ENCODE measurements at regions not wholly inside any gene's neighbourhood (a gene's known extent, or its start where the extent isn't known, plus 50 kb on each side); places are given as distances from the start of the nearest gene placed in this dataset.
"Not testable (repeated sequence)": the region's sequence is repeated elsewhere in the genome, so short reads cannot be mapped to it uniquely, and the experiment has no call there.

DNA sequence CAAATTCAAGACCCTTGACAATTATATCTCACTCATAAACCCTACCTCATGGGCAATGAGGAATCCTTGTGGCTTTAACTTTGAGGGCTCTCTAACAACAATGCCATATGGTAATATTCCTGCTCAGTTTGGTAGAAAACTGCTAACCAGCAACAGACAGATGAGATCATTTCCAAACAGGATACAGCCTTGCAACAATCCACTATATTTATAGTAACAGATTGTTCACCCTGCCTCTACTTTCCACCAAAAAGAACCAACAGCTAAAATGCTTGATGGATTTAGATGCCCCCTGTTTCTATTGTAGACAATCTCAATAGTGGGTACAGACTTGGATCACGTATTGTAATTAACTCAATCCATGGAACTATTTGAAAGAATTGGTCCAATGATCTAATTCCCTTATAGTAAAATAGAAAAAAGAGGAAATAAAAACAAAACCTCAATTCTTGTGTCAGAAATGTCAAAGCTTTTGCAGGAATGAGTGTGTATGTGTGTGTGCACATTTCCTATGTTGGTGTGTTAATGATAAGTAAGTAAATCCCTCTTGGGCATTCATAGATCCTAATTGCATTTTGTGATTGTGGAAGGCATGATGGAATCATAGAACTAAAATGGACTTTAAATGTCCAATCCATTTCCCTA is 100.0 kb upstream of the EDEM3 start:
- no peak for DNase-seq (ENCODE audit: low read depth in 3 of 3)

DNA sequence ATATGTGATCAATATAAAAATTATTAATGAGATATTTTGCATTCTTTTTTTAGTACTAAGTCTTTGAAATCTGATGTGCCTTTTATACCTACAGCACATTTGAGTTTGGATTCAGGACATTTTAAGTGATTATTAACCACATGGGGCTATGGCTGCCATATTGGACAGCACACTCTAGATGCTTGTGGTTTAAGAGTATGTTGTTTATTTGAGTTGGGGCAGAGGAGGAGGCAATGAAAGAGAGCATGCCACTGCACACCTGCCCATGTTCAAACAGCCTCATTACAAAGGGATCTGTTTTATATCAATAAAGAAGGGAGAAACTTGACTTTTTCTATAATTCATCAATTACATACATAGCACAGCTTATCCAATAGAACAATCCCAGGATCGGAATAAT is 99.4 kb upstream of the EDEM3 start:
- DNase-seq (ENCODE audit: low read depth in 3 of 3), result no peak

DNA sequence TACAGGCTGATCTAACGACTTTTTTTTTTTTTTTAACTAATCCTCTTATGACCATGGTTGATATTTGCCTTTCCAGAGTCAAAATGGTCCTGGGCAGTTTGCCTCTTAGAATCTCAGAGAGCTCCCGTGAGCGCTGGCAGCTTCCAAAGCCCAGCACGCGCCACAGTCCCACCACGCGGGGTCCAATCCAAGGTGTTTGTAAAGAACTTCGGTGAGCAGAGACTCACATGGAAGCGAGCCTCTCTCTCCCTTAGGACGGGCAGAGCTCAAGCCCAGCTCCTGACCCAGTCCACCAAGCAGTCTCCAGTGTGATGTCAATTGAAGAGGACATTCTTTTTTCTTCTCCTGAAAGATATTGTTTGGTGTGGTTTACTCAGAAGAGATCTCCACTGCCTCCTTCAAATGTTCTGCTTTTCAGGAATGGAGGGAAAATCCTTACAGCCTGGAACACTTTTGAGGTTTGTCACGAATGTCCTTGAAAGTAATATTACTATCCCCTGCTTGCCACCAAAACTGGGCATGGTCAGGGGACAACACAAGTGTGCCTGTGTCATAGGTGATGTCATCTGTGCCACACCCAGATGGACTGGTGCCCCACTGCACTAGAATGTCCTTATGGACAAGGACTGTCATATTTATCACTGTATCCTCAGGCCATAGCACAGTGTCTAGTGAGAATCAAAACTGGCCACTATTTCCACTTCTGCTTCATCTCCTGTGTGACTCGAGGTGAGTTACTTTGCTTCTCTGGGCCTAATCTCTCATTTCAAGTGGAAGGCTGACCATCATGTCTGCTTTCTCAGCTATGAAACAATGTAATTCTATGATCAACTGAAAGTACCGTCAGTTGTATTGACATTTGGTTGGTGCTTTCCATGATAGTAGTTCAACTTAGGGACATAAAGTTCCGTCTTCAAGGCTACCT is 97.4 kb upstream of the EDEM3 start:
- no peak for DNase-seq (ENCODE audit: low read depth in 3 of 3)

DNA sequence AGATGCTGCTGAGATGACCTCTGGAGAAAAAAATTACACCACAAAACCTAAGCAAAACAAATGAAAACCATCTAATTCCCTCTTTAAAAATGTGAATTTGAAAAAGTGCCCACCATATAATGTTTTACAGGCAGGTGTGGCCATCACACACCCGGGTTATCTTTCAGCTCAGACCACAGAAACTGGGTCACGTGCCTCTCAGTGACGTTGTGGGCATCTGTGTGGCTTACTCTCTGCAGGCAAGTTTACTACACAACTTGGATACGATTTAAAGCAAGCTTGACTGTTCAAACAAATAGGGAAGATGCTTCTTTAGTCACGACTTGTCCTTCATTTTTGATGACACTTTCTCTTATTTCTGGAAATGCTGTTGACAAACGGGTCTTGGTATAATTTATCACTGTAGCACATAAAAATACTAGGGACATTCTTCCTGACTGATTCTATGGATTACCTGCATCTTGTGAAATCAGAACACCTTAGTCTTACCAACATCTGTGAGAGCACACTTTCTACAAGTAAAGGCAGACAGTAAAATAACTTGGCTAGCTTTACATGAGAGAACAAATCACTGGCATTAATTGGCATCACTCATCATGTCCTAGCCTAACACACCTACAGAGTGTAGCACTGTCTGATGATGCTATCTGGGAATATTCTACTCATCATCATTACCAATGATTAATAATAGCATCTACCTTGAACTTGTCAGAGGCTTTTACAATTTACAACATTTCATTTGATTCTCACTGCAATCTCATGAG is 89.3 kb upstream of the EDEM3 start:
- peak in 1 of 3 experiments; percentile 29 for DNase-seq (ENCODE audit: low read depth in 3 of 3)

DNA sequence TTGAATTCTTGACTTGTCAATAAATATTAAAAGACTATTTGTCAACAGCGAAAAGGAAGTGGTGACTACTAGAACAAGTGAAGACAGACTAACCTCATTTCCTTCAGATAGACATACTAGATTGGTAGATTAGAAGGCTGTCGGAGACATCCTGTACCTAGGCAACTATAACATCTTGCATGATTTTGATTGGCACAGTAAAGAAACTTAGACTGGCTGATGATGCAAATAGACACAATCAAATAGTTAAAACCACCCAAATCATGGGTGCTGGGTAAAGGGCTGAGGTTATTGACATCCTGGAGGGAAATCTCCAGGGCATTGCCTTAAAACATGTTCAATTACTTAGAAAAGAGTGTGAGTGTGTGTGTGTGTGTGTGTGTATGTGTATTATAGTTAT is 85.9 kb upstream of the EDEM3 start:
- no peak for DNase-seq (ENCODE audit: low read depth in 3 of 3)

DNA sequence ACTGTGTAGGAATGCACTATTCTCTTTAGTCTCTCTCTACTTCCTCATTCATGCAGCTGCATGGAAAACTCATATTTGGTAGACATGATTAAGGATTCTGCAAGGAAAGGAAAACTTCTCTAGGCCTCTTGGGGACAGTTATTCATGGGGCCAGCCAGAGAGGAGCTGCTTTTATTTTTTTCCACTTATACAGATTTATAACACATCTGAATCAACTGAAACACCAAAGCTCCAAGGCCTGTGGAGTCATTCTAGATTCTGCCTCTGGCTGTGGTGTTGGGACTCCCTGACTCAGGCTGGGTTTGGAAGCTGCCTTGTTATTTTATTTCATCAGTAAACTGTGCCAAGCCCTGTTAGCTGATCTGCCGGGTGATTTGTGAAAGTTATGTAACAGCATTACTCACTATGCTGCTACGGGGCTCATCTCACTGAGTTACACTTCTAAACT is 83.9 kb upstream of the EDEM3 start:
- DNase-seq (ENCODE audit: low read depth in 3 of 3), result no peak

DNA sequence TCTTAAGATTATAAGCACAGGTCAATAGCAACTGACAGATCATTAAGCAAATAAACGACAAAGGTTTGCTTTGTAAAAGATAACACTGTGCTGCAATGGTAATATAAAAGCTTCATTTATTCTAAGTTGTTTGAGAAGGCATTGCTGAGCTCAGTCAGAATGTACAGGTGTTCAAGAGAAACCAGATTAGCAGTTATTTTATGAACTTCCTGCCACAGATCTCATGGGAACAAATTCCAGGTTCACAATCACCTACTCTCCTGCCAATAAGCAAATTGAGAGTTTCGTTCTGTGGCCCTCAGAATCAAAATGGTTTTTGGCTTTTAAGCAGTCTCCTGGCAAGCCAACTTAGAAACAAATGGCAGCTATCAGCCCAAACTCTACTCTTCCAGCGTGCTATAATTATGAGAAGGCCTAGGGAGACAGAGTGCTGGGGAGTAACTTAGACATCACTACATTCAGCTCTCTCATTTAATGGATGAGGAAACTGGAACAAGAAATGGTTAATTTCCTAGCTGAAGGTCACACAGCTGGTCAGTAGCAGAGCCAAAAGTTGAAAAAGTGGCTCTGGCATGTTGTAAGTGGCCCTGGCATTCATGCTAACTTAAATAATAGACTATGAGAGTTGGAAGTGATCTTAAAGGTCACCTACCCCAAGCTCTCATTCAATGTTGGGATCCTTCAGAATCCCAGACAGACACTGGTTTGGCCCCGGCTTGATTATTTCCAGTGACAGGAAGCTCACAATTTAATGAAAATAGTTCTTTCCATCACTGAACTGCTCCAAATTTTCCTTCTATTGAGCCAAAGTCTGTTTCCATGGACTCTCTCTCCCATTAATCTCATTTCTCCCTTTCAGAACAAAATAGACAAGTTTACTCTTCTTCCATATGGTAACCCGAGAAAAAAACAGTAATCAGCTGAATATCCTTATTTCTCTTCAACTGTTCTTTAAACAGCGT is 82.6 kb upstream of the EDEM3 start:
- no peak for DNase-seq (ENCODE audit: low read depth in 3 of 3)

DNA sequence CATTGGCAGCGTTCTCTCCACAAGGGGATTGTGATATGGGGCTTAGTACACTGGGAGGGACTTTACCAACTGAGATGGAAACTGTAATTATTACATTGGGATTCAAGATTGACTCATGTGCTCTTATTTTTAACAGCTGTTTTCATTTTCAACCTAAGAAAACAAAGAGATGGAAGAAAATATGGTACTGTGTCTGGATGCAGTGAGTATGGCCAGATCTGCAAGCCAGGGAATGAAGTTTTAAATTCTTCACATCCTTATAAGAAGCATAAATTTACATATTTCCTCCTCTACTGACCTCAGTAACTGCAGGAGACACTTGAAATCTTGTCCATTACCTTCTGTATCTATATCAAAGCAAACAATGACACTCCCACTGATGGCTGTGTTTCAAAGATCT is 81.5 kb upstream of the EDEM3 start:
- DNase-seq (ENCODE audit: low read depth in 3 of 3), result no peak

DNA sequence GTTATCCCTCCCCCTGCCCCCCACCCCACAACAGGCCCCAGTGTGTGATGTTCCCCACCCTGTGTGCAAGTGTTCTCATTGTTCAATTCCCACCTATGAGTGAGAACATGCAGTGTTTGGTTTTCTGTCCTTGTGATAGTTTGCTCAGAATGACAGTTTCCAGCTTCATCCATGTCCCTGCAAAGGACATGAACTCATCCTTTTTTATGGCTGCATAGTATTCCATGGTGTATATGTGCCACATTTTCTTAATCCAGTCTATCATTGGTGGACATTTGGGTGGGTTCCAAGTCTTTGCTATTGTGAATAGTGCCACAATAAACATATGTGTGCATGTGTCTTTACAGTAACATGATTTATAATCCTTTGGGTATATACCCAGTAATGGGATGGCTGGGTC is 79.3 kb upstream of the EDEM3 start:
- not testable (repeated sequence) for DNase-seq (ENCODE audit: low read depth in 3 of 3)

DNA sequence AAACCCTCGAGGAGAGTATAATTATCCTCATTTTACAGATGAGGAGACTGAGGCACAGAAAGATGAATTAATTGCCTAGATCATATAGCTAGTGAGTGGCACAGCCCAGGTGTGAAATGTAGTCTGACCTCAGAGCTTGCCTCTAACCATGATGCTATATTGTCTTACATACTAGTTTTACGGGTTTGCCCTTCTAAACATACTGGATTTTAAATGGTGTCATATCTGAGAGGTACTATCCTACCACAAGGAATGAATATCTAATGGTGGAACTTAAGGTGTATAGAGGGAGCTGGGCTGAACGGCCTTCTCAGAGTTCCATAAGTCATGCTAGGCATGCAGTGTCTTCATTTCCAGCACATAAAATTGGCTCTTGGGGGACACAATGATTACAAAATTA is 77.9 kb upstream of the EDEM3 start:
- DNase-seq (ENCODE audit: low read depth in 3 of 3), result no peak

DNA sequence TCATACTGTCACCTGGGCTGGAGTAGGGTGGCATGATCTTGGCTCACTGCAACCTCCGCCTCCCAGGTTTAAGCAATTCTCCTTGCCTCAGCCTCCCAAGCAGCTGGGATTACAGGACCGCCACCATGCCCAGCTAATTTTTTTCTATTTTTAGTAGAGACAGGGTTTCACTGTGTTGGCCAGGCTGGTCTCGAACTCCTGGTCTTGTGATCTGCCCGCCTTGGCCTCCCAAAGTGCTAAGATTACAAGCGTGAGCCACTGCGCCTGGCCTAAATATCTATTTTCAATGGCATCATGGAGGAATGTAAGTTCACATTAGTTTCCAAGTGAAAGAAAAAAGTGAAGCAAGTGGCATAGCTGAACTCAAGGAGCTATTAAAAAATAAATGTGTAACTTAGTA is 74.8 kb upstream of the EDEM3 start:
- DNase-seq (ENCODE audit: low read depth in 3 of 3), result not testable (repeated sequence)

DNA sequence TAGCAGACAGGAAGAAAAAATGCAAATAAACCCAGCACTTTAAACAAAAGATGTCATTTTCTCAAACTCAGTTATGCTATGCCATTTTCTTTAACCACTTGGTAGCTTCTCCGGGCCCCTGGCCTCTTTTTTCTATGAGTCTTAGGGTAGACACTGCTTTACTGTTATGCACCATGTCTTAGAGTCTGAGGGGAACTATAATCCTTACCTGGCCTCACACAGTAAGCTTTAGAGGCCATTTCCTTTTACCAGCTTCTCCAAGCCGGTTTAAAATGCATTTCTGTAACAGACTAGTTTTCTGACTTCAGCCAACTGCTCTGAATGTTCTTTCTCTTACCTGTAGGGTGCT is 73.7 kb upstream of the EDEM3 start:
- no peak for DNase-seq (ENCODE audit: low read depth in 3 of 3)

DNA sequence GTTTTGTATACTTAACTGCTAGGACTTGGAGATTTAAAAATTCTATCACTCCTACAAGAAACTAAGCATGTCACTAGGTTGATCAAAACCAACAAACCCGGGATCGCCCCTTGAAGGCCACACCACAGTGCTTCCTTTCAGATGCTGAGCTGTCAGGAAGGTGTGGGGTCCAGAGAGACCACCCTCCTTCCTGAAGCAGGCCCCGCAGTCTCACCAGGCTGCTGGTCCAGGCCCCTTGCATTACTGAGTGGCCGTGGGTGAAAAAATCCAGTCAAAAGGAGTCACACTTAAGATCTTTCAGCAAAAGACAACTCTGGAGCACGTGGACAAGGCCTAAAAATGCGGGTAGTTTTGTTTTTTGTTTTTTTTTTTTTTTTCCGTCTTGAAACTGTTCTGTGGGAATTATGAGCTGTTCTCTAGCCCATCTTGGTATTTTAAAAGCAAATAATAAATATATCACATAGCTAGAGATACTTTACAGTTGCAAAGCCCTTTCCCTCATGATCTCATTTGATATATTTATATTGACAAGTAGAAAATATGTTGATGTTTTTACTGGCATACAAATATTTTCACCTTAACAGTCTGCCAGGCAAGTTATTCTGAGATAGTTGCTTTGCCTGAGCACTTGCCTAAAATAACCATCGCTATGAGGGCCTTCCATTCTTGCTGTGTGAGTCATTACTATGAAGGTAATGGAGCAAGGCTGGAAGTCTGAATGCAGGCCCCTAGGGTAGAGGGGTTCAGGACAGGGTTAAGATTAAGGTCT is 73.1 kb upstream of the EDEM3 start:
- no peak for DNase-seq (ENCODE audit: low read depth in 3 of 3)

DNA sequence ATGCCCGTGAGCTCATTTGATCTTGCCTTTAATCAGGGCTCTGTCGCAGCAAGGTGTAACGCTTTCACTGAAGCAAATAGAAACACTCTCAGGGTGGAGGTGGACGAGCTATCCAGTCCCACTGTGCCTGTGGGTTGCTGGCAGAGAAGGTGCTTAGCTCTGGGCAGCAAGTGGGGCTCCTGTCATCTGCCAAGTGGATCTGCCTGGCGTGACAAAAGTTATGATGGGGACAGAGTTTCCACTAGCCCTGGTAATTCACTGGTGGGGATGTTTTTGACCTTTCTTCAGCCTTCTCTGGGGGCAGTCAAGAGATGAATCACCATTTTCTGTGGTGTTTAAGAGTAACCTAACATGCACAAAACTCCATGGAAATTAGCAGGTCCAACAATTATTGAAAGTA is 71.3 kb upstream of the EDEM3 start:
- DNase-seq (ENCODE audit: low read depth in 3 of 3), result no peak

DNA sequence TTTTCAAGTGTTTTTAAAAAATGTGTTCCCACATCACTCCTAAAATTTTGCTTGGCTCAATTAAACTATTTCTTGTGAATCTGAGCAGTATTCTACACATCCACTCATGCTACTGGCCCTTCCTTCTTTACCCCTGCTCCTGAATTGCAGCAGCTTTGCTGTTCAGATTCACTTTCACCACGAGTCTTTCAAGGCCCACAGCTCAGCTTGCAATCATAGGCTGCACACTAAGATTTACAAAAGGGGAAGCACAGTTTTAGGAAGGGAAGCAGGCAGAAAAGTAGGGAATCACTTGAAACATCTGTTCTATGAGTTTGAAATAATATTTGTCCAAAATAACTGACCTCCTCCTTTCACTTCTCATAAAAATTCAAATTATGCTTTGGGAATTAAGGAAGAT is 70.9 kb upstream of the EDEM3 start:
- DNase-seq (ENCODE audit: low read depth in 3 of 3), result no peak

DNA sequence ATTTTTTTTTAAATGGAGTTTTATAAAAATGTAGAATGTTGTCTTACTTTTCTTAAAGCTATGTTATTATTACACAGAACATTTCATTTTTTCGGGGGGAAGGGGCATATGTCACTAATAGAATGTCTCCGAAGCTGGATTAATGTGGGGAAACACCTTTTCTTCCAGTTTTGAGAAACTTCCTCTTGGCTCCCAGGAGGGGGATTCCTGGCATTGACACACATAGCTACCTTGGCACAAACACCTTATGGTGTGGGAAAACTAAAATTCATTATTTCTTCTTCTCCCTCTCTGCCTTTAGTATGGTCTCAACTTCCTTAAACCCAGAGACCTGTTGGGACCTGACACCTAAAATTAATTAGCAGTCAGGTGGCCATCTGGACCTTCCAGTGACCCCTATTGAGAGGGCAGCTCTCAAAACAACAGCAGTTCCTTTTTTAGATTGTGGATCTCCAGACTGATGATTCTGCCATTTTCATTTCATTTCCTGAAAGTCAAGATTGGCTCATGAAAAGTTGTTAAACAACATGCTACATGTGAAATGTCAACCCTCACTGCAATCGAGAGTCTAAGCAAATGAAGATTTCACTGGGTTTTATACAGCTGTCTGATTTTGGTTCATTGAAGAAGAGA is 70.1 kb upstream of the EDEM3 start:
- DNase-seq (ENCODE audit: low read depth in 3 of 3), result no peak

DNA sequence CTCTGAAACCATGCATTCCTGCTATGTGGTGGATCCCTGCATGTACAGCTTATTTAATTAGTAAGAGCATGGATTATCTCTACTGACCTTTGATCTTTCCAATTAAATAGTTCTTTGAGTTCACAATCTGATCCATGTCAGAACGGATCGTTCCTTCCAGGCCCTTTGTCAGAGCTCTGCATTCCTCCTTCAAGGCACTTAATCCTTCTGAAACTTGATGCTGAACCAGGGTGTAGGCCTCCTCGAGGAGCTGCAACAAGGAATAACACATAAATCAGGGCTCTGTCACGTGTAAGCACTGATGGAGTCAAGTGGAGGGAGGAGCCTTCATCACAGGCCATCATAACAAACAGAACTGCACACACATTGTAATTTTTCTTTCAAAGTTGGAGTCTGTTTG is 68.4 kb upstream of the EDEM3 start:
- no peak for DNase-seq (ENCODE audit: low read depth in 3 of 3)

DNA sequence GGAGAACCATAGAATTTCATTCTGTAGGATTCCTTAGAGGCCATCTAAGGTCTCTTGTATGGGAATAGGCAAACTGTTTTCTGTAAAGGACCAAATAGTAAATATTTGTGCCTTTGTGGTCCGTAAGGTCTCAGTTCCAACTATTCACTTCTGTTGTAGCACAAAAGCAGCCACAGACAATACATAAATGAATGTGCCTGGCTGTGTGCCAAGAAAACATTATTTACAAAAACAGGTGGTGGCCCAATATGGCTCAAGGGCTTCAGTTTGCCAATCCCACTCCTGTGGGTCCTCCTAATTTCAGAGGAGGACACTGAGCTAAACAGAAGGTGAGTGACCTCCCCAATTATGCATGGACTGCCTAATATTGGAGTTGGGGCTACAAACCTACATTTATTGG is 67.6 kb upstream of the EDEM3 start:
- DNase-seq (ENCODE audit: low read depth in 3 of 3), result no peak

DNA sequence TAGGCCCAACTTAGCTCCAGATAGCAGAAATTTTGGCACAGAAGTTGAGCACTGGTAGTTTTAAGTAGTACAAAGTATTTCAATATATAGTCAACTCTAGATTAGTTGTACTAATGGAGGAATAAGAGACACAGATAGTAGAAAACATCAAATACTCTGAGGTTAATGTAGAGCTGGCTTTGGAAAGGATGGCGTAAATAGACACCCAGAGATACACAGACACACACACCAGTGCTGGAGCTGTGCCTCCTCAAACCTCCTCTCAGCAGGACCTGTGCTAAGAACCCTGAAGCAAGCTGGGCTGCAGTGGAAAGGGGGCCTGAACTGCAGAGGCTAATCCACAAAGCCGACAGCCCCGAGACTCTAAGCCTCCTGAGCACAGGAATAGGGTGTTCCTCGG is 67.0 kb upstream of the EDEM3 start:
- no peak for DNase-seq (ENCODE audit: low read depth in 3 of 3)

DNA sequence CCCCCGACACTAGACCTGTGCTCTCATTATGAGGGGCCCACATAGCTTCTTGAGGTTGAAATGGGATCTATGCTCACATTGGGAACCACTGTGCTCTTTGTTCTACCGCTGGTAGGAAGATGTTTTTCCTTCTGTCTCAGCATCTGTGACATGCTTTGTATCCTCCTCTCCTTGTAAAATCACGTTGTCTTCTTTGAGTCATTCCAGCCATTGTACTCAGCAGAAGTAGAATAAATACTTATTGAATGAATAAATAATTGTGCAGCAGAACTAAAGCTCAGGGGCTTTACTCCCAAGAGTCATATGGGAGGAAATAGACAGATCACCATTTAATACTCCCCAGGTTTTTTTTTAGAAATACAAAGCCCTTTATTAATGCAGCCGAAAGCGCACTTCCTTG is 66.3 kb upstream of the EDEM3 start:
- no peak for DNase-seq (ENCODE audit: low read depth in 3 of 3)

Data from stimulated activated CD4-positive, alpha-beta T cell treated with anti-CD3 and anti-CD28 coated beads, TNF-alpha, amount 100 ng/mL, for 4 hours (primary cell).